SU-DHL-6 (cell line): ENCODE measurements at regions not wholly inside any gene's neighbourhood (a gene's known extent, or its start where the extent isn't known, plus 50 kb on each side); places are given as distances from the start of the nearest gene placed in this dataset.

ENCODE experiments used
- H2AFZ ChIP-seq: fragments of 200-600 bp; sonication (generic); 2 replicates; pipeline ENCODE4 v1.6.1; 2014; ENCODE audit warnings: low read depth, mild to moderate bottlenecking, moderate library complexity, mixed read lengths, antibody characterized with exemption, low read length; ENCODE audit not compliant: severe bottlenecking
- H3F3A ChIP-seq: fragments of 200-600 bp; shearing (Covaris generic); 2 replicates; pipeline ENCODE4 v1.6.0; 2016; ENCODE audit warnings: antibody characterized with exemption, mild to moderate bottlenecking; ENCODE audit not compliant: insufficient read depth
- H3K27ac ChIP-seq: fragments of 200-600 bp; sonication (generic); 2 replicates; pipeline ENCODE4 v1.5.1; 2016; ENCODE audit warnings: low read depth, mild to moderate bottlenecking, low read length, moderate library complexity, mixed read lengths
- H3K27me3 ChIP-seq: fragments of 200-600 bp; sonication (generic), shearing (Covaris generic); 2 replicates; pipeline ENCODE4 v1.6.0; 2014; ENCODE audit warnings: mild to moderate bottlenecking, low read length
- H3K36me3 ChIP-seq: fragments of 200-600 bp; sonication (generic); 2 replicates; pipeline ENCODE4 v1.6.1; 2014; ENCODE audit warnings: mild to moderate bottlenecking, low read length, mixed read lengths
- H3K4me2 ChIP-seq: fragments of 300-600, 200-600 bp; shearing (Covaris generic), sonication (generic); 2 replicates; pipeline ENCODE4 v1.6.0; 2014; ENCODE audit warnings: low read length, low read depth, mild to moderate bottlenecking; ENCODE audit not compliant: poor library complexity, severe bottlenecking
- H3K4me3 ChIP-seq: fragments of 200-600 bp; sonication (generic); 2 replicates; pipeline ENCODE4 v1.5.1; 2014; ENCODE audit warnings: antibody characterized with exemption, low read length, mild to moderate bottlenecking, mixed read lengths; ENCODE audit not compliant: insufficient read depth, poor library complexity, severe bottlenecking
- H3K79me2 ChIP-seq: fragments of 200-600 bp; sonication (generic); 2 replicates; pipeline ENCODE4 v1.6.1; 2014; ENCODE audit warnings: mild to moderate bottlenecking, low read length, moderate library complexity; ENCODE audit not compliant: insufficient read depth
- H3K9ac ChIP-seq: fragments of 200-600 bp; sonication (generic); 2 replicates; pipeline ENCODE4 v1.7.0; 2014; ENCODE audit warnings: mild to moderate bottlenecking, low read length
- H3K9me2 ChIP-seq: fragments of 200-600 bp; sonication (generic); replicated peaks from 2 replicates; pipeline ENCODE4 v1.6.1; 2014; ENCODE audit warnings: low read length; ENCODE audit not compliant: insufficient read depth
- H3K9me3 ChIP-seq: fragments of 200-600 bp; sonication (generic); 2 replicates; pipeline ENCODE4 v1.6.1; 2014; ENCODE audit warnings: low read length, mixed read lengths; ENCODE audit not compliant: insufficient read depth
- H4K20me1 ChIP-seq: fragments of 200-600 bp; sonication (generic); 2 replicates; pipeline ENCODE4 v1.6.1; 2014; ENCODE audit warnings: low read depth, mild to moderate bottlenecking, antibody characterized with exemption, low read length, moderate library complexity, mixed read lengths
- EZH2phosphoT487 ChIP-seq: fragments of 200-600 bp; sonication (generic), shearing (Covaris generic); conservative IDR thresholded peaks from 2 replicates; pipeline ENCODE4 v1.6.1; 2018; ENCODE audit warnings: mild to moderate bottlenecking, antibody characterized with exemption, low read length, moderate library complexity, mixed read lengths
- TF ChIP-seq, protein P1 (sequence below): fragments of 200-600 bp; sonication (generic); IDR thresholded peaks from one replicate; pipeline ENCODE4 v1.5.1; 2017; ENCODE audit warnings: antibody characterized with exemption, mild to moderate bottlenecking, low read length, moderate library complexity; ENCODE audit not compliant: insufficient read depth, poor library complexity, severe bottlenecking

DNA sequence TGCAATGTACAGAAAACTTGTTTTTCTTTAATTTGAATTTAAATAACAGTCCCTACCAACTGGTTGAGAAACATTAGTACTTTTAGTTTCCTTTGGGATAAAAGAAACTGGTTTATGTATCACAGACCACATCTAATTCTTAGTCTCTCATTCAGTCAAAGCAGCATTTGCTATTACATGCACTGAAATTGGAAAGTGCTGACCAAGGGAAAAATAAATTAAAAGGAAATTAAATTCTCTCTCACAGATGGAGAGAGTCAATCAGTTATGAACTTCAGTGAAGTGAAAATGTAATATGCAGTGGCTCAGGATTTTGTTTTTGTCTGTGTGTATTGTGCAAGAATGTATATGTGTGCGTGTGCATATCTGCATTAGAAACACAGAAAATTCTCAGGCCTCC, 121.7 kb downstream of the TUSC1 start:
- Histone ChIP-seq H3K79me2 (no peaks in the 10 kb centered on the region), H2AFZ (no peak overlapping the region)

DNA sequence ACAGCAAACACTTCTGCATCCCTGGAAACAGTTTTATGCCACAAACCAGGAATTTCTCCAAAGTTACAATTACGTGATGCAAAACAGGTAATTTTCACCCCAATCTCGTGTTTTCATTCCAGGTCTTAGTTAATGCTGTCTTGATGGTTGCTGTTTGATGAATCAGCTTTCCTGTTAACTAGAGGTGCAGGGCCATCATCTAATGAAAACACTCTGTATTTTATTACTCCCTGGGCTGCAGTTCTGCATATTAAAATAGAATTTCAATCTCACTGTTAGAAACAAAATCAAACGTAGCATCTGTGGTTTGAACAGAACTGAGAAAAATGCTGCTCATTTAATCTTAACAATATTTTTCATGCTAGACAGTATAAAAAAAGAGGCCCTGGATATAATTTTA, 129.4 kb downstream of the TUSC1 start:
- Histone ChIP-seq H3K9me3 (no peaks in the 10 kb centered on the region), H4K20me1 (no peaks in the 10 kb centered on the region), H3K79me2 (no peaks in the 10 kb centered on the region), H2AFZ (no peak overlapping the region), H3K4me2 (no peak overlapping the region), H3K27ac (no peak overlapping the region), H3K9ac (no peak overlapping the region), H3K27me3 (no peaks in the 10 kb centered on the region), H3K36me3 (no peaks in the 10 kb centered on the region), H3K4me3 (no peak overlapping the region), H3K9me2 (no peaks in the 10 kb centered on the region), H3F3A (no peaks in the 10 kb centered on the region)
- TF ChIP-seq EZH2phosphoT487 = no peak
- TF ChIP-seq, protein P1, sequence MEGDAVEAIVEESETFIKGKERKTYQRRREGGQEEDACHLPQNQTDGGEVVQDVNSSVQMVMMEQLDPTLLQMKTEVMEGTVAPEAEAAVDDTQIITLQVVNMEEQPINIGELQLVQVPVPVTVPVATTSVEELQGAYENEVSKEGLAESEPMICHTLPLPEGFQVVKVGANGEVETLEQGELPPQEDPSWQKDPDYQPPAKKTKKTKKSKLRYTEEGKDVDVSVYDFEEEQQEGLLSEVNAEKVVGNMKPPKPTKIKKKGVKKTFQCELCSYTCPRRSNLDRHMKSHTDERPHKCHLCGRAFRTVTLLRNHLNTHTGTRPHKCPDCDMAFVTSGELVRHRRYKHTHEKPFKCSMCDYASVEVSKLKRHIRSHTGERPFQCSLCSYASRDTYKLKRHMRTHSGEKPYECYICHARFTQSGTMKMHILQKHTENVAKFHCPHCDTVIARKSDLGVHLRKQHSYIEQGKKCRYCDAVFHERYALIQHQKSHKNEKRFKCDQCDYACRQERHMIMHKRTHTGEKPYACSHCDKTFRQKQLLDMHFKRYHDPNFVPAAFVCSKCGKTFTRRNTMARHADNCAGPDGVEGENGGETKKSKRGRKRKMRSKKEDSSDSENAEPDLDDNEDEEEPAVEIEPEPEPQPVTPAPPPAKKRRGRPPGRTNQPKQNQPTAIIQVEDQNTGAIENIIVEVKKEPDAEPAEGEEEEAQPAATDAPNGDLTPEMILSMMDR = no peak

More for the DNA sequence above, 121.7 kb downstream of the TUSC1 start:
- Histone ChIP-seq H3F3A (no peaks in the 10 kb centered on the region), H3K4me2 (no peak overlapping the region), H3K27me3 (no peaks in the 10 kb centered on the region), H3K9ac (no peak overlapping the region), H4K20me1 (no peaks in the 10 kb centered on the region), H3K27ac (no peak overlapping the region), H3K9me2 (no peaks in the 10 kb centered on the region), H3K36me3 (no peaks in the 10 kb centered on the region), H3K4me3 (no peak overlapping the region), H3K9me3 (no peaks in the 10 kb centered on the region)
- TF ChIP-seq, protein P1 = no peak
- TF ChIP-seq EZH2phosphoT487 = no peak

DNA sequence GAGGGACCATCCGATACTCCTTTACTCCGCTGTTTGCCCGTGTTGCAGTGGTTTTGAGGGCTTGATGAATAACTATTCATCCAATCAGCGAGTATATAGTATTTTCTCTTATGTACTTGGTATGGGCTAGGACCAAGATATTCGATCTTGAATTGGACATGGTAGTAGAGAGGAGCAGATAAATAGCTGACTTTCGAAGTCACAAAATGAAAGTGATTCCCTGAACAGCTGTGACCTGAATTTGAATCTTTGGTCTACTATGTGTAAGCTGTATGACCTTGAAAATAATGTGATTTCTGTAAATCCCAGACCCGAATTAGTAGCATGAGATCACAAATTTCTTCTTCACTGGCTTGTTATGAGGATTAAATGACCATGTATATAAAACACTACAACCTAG, 134.4 kb downstream of the TUSC1 start:
- Histone ChIP-seq H3K27me3 (no peaks in the 10 kb centered on the region), H4K20me1 (no peaks in the 10 kb centered on the region), H3K4me3 (no peak overlapping the region), H3K9me2 (no peaks in the 10 kb centered on the region), H3F3A (no peaks in the 10 kb centered on the region), H3K9me3 (no peaks in the 10 kb centered on the region), H3K36me3 (no peaks in the 10 kb centered on the region), H3K9ac (no peak overlapping the region), H3K27ac (no peak overlapping the region), H3K79me2 (no peaks in the 10 kb centered on the region), H2AFZ (no peak overlapping the region), H3K4me2 (no peak overlapping the region)
- TF ChIP-seq, protein P1 = no peak
- TF ChIP-seq EZH2phosphoT487 = no peak

DNA sequence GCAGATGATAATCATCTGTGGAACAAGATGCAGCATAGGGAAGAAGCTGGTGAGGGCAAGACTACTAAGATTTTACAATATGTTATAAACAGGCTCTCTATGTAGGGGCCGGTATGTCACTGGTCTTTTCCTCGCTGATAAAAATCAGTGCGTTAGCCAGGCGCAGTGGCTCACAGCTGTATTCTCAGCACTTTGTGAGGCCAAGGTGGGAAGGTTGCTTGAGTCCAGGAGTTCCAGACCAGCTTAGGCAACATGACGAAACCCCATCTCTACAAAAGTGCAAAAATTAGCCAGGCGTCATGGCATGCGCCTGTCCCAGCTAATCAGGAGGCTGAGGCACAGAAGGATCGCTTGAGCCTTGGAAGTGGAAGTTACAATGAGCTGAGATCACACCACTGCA, 135.9 kb downstream of the TUSC1 start:
- TF ChIP-seq EZH2phosphoT487 = no peak
- TF ChIP-seq, protein P1 = no peak
- Histone ChIP-seq H3K27ac (no peak overlapping the region), H4K20me1 (no peaks in the 10 kb centered on the region), H3K79me2 (no peaks in the 10 kb centered on the region), H2AFZ (no peak overlapping the region), H3K4me3 (no peak overlapping the region), H3K9ac (no peak overlapping the region), H3K27me3 (no peaks in the 10 kb centered on the region), H3F3A (no peaks in the 10 kb centered on the region), H3K9me3 (no peaks in the 10 kb centered on the region), H3K36me3 (no peaks in the 10 kb centered on the region), H3K9me2 (no peaks in the 10 kb centered on the region), H3K4me2 (no peak overlapping the region)
